Heart left ventricle (tissue), 16 donors: ENCODE measurements at regions not wholly inside any gene's neighbourhood (a gene's known extent, or its start where the extent isn't known, plus 50 kb on each side); places are given as distances from the start of the nearest gene placed in this dataset.
A peak's percentile ranks its signal among the peaks of the same experiment; 100 is the strongest.

Experiments
- ATAC-seq, 4 donors: fragments of 200-7000 bp; cut with Tn5 transposase; one replicate each; pipeline ENCODE4 v1.9.1; 2020 to 2022; ENCODE audit warnings: moderate library complexity in 4 of 4, mild to moderate bottlenecking in 3 of 4, moderate number of reproducible peaks in 1 of 4
- DNase-seq, 5 donors: peaks; one replicate each; pipeline ENCODE4 v3.0.0-alpha.2; 2020
- H3K27ac ChIP-seq, 12 donors: fragments of 200-600 bp; sonication (generic) in 4 of 12; one replicate each; pipeline versions ENCODE4 v1.5.0 to v1.8.0; 2016 to 2022; ENCODE audit warnings: mild to moderate bottlenecking in 2 of 12
- H3K27me3 ChIP-seq, 9 donors: fragments of 200-600 bp; sonication (generic) in 2 of 9; one replicate each; pipeline versions ENCODE4 v1.5.1 to v1.8.0; 2016 to 2022; ENCODE audit warnings: mild to moderate bottlenecking in 3 of 9
- H3K36me3 ChIP-seq, 9 donors: fragments of 200-600 bp; sonication (generic) in 2 of 9; one replicate each; pipeline versions ENCODE4 v1.5.0 to v1.8.0; 2018 to 2022; ENCODE audit warnings: mild to moderate bottlenecking in 2 of 9
- H3K4me1 ChIP-seq, 12 donors: fragments of 200-600 bp; sonication (generic) in 4 of 12; one replicate each; pipeline versions ENCODE4 v1.5.0 to v1.8.0; 2016 to 2022; ENCODE audit warnings: mild to moderate bottlenecking in 3 of 12
- H3K4me3 ChIP-seq, 12 donors: fragments of 200-600 bp; sonication (generic) in 4 of 12; one replicate each; pipeline versions ENCODE4 v1.5.0 to v1.8.0; 2017 to 2022; ENCODE audit warnings: mild to moderate bottlenecking in 9 of 12, moderate library complexity in 4 of 12
- H3K9me3 ChIP-seq, 12 donors: fragments of 200-600 bp; sonication (generic) in 4 of 12; one replicate each; pipeline versions ENCODE4 v1.5.0 to v1.8.0; 2016 to 2022; ENCODE audit warnings: mild to moderate bottlenecking in 1 of 12
- POLR2A ChIP-seq, 2 donors: fragments of 450-650 bp; IDR thresholded peaks; one replicate each; pipeline ENCODE4 v1.6.1; 2017; ENCODE audit warnings: antibody characterized with exemption in 2 of 2, mild to moderate bottlenecking in 2 of 2, moderate library complexity in 2 of 2
- WGBS, 4 donors: extraction: QIAGEN DNeasy Blood & Tissue Kit in 2 of 4; methylation state at CpG; one replicate each; pipeline versions ENCODE4 v1.1.5 to v1.1.7; 2013 to 2018; 5-methylcytosine and 5-hydroxymethylcytosine counted together
- intact Hi-C, 10 donors: fragments of 100-400 bp; cut with DNase I; formaldehyde crosslinking; loops; one replicate each; pipeline versions ENCODE4 v1.11.1 to v1.14.2; 2022
- TF ChIP-seq, protein P1 (sequence below), 12 donors: fragments of 200-600 bp; sonication (generic) in 4 of 12; IDR thresholded peaks; one replicate each; pipeline versions ENCODE4 v1.5.0 to v1.8.0; 2018 to 2022; ENCODE audit warnings: antibody characterized with exemption in 12 of 12, mild to moderate bottlenecking in 5 of 12
- donor health status: ischemic (EF 13 %, LVEDD 7.1; RV severe dilation, severe dysfunction).
- donor health status: healthy with polysubstance abuse.
- donor health status: DM: no; HTN: yes; CAD: no.
- donor health status: DM: no; HTN: no; CAD: no.
- donor health status: ischemic (EF 25% LVEDD 6.9; RV normal size, moderate dysfunction).
- donor health status: ischemic (EF 25% LVEDD 5.7; RV mildly dilated, moderate dysfunction).
- donor health status: healthy.
- donor health status: DM: yes; HTN: yes; CAD: no.
- donor health status: ischemic (EF 35%, LVEDD 5.7; RV mildly dilated, moderate dysfunction).
- donor health status: nonischemic (EF 11% LVEDD 7.7; RV severe dilation, severe dysfunction).
- donor health status: DM: yes; HTN: yes; CAD: no.
- donor health status: PGD.
- donor health status: ischemic (EF 29% LVEDD 5.4; RV normal size, mild dysfunction).
- donor health status: nonischemic (EF 23%, LVEDD 6.1; RV moderate dilation, normal function).

DNA sequence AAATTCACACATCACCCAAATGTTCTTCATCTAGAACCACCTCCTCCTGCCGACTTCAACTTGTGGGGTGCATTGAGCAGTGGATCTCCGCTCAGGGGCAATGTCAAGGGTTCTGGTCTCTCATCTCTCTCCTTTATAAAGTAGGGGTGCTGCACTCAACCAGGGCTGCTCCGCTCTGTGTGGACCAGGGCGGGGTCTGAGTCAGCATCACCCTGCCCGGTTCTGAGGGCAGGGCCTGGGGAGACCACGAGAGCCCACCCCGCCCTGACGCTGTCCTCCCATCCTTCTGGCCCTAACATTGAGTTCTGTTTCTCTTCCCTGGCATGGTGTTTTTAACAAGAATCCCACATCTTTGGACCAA, 311.6 kb upstream of the DIO3 start:
- 89 to 94% (median 92%) methylated on average over 8 of the region's 8 CpGs for WGBS, 4 donors
- intact Hi-C loops, result no loop called here
- ATAC-seq (no peak), DNase-seq (peak in 1 of 5 donors; percentile 1)
- Histone ChIP-seq H3K4me1 (no peaks in the 10 kb centered on the region), H3K4me3 (no peak overlapping the region), H3K27me3 (peaks cover 0 to 7% (median 0%) of the 10 kb centered on the region in 9 donors), H3K27ac (no peak overlapping the region), H3K36me3 (no peaks in the 10 kb centered on the region), H3K9me3 (peaks cover 0 to 3% (median 0%) of the 10 kb centered on the region in 12 donors)
- TF ChIP-seq, protein P1, sequence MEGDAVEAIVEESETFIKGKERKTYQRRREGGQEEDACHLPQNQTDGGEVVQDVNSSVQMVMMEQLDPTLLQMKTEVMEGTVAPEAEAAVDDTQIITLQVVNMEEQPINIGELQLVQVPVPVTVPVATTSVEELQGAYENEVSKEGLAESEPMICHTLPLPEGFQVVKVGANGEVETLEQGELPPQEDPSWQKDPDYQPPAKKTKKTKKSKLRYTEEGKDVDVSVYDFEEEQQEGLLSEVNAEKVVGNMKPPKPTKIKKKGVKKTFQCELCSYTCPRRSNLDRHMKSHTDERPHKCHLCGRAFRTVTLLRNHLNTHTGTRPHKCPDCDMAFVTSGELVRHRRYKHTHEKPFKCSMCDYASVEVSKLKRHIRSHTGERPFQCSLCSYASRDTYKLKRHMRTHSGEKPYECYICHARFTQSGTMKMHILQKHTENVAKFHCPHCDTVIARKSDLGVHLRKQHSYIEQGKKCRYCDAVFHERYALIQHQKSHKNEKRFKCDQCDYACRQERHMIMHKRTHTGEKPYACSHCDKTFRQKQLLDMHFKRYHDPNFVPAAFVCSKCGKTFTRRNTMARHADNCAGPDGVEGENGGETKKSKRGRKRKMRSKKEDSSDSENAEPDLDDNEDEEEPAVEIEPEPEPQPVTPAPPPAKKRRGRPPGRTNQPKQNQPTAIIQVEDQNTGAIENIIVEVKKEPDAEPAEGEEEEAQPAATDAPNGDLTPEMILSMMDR (IDR thresholded peaks at IDR 0.05), result no peak
- no peak for TF ChIP-seq POLR2A (IDR thresholded peaks at IDR 0.05)

DNA sequence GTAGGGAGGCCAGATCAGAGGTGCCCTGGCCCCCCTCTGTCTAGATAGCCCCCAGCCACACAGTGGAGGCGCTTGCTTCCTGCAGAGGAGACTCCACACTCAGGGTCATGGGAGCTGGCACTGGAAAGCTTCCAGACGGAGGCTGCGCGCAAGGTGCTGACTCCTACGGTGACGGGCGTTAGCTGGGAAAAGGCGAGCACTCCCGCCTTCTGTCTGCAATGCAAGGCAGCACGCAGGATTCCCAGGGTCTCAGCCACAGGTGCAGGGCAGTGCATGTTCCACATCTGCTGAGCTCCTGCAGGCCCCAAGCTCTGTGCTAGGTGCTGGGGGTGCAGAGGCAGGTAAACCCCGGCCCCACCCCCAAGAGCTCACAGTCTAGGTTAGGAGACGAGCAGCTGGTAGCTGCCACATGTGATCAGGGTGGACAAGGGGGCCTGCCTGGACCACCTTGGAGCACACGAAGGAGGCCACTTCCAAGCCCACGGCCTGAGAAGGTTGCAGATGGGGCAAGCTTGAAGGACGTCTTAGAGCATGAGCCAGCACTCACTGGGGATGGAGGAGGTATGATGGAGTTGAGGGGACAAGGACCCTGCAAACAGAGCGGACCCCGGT, 310.9 kb upstream of the DIO3 start:
- H3K36me3 ChIP-seq, result no peaks in the 10 kb centered on the region
- DNase-seq, result peak in 2 of 5 donors; percentile 14 to 42
- TF ChIP-seq POLR2A (IDR thresholded peaks at IDR 0.05), result no peak
- TF ChIP-seq, protein P1 (IDR thresholded peaks at IDR 0.05), result no peak
- H3K4me3 ChIP-seq, result no peak overlapping the region
- no peak overlapping the region for H3K27ac ChIP-seq
- intact Hi-C loops, result no loop called here
- 79 to 85% (median 81%) methylated on average over 16 to 17 of the region's 17 CpGs for WGBS, 4 donors
- ATAC-seq, result no peak
- H3K27me3 ChIP-seq, result peaks cover 0 to 7% (median 0%) of the 10 kb centered on the region in 9 donors
- H3K9me3 ChIP-seq, result no peaks in the 10 kb centered on the region
- no peaks in the 10 kb centered on the region for H3K4me1 ChIP-seq

DNA sequence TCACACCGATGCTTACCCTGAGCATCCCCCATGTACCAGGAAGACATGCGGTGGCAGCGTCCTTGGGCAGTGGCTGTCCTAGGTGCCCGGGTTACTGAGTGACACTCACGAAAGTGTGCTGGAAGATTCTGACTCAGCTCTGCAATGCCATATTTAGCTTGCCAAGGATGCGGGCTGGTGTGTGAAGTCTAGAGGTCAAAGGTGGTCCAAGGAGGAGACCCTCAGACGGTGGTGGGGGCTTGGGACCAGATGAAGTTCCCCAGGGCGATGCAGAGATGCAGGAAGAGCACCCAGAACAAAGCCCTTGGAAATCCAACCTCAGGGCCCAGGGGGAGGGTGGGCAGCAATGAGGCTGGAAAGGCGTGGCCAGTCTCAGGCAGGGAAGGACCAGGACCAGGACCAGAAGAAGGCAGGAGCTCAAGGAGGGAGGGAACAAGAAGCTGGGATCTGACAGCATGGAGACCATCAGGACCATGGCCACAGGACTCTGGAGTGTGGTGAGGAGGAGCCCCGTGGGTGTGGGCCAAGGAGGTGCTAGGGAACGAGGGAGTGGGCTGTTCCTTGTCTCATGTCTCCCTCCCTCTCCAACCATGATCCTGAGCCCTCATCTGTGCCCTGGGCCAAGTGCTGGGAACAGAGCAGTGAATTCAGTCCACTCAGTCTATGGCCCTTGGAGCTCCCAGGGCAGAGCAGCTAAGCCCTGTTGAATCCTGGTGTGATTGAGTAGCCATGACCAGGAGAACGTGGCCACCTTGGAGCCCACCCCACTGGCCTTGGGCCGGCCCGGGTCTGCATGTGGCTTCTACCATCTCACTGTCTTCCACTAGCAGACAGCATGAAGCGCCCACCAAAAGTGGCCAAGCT, 310.1 kb upstream of the DIO3 start:
- Histone ChIP-seq H3K4me1 (no peaks in the 10 kb centered on the region), H3K4me3 (no peak overlapping the region), H3K36me3 (no peaks in the 10 kb centered on the region), H3K27ac (no peak overlapping the region), H3K27me3 (peaks cover 0 to 9% (median 0%) of the 10 kb centered on the region in 9 donors), H3K9me3 (no peaks in the 10 kb centered on the region)
- ATAC-seq, result no peak
- WGBS, 4 donors, result 84 to 88% (median 87%) methylated on average over 15 of the region's 15 CpGs
- DNase-seq, result peak in 1 of 5 donors; percentile 12
- TF ChIP-seq, protein P1 (IDR thresholded peaks at IDR 0.05), result no peak
- no peak for TF ChIP-seq POLR2A (IDR thresholded peaks at IDR 0.05)
- intact Hi-C loops, result no loop called here

DNA sequence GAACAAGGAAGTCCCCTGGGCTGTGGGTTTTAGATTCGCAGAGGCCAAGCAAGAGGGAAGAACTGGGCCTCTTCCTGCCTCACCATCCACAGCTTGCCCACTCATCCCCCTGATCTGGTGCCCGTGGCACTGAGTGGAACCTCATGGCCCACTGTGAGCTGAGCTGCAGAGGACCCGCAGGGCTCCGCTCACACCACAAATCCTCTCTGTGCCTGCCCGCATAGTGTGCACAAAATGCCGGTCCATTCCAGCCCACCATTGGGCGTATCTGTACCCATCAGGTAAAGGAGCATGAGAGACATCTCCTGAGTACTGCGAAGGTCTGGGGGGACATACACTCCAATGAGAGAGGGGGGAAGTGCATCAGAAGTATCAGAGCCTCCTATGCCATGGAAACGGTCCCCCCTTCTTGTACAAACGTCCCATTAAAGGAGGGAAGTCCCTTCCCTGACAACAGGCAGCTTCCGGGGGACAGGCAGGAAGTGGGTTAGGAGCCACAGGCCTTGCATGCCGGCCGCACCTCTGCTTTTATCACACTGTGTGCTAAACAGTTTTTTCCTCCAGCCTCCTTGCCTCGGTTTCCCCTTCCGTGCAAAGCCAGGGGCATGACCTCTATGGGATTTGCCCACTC, 309.4 kb upstream of the DIO3 start:
- DNase-seq, result peak in 1 of 5 donors; percentile 11
- WGBS, 4 donors, result 80 to 84% (median 82%) methylated on average over 15 of the region's 15 CpGs
- peaks cover 0 to 10% (median 0%) of the 10 kb centered on the region in 9 donors for H3K27me3 ChIP-seq
- no peak overlapping the region for H3K27ac ChIP-seq
- intact Hi-C loops, result no loop called here
- TF ChIP-seq, protein P1 (IDR thresholded peaks at IDR 0.05), result no peak
- no peak for TF ChIP-seq POLR2A (IDR thresholded peaks at IDR 0.05)
- no peak for ATAC-seq
- no peaks in the 10 kb centered on the region for H3K4me1 ChIP-seq
- H3K4me3 ChIP-seq, result no peak overlapping the region
- no peaks in the 10 kb centered on the region for H3K36me3 ChIP-seq
- H3K9me3 ChIP-seq, result no peaks in the 10 kb centered on the region
